ENCODE measurements at regions not wholly inside any gene's neighbourhood (a gene's known extent, or its start where the extent isn't known, plus 50 kb on each side); places are given as distances from the start of the nearest gene placed in this dataset.

DNA sequence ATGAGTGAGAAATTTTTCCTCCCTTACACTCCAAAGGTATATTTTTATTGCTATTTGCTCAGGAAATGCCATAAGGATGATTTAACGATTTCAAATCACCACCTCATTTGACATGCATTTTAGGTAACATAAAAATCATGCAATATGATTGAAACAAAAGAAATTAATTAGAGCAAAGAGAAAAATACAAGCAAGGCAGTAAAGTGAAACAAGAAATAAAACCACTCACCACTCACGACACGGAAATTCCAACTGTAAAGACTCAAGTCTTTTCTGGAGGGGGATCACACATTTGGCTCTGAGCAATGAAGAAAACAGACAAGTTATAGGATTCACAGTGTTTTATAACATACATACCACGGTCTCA lies 86.8 kb upstream of the ARHGAP29 start:
- TF ChIP-seq, protein P1, sequence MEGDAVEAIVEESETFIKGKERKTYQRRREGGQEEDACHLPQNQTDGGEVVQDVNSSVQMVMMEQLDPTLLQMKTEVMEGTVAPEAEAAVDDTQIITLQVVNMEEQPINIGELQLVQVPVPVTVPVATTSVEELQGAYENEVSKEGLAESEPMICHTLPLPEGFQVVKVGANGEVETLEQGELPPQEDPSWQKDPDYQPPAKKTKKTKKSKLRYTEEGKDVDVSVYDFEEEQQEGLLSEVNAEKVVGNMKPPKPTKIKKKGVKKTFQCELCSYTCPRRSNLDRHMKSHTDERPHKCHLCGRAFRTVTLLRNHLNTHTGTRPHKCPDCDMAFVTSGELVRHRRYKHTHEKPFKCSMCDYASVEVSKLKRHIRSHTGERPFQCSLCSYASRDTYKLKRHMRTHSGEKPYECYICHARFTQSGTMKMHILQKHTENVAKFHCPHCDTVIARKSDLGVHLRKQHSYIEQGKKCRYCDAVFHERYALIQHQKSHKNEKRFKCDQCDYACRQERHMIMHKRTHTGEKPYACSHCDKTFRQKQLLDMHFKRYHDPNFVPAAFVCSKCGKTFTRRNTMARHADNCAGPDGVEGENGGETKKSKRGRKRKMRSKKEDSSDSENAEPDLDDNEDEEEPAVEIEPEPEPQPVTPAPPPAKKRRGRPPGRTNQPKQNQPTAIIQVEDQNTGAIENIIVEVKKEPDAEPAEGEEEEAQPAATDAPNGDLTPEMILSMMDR (IDR thresholded peaks at IDR 0.05; ENCODE audit: low read depth, low read length, poor library complexity, severe bottlenecking): no peak
- no peak for TF ChIP-seq EZH2phosphoT487 (IDR thresholded peaks at IDR 0.05; ENCODE audit: borderline replicate concordance, low read length)

Measured in DOHH2 (cell line).